ENCODE measurements at regions not wholly inside any gene's neighbourhood (a gene's known extent, or its start where the extent isn't known, plus 50 kb on each side); places are given as distances from the start of the nearest gene placed in this dataset.
"Not testable (repeated sequence)": the region's sequence is repeated elsewhere in the genome, so short reads cannot be mapped to it uniquely, and the experiment has no call there.

DNA sequence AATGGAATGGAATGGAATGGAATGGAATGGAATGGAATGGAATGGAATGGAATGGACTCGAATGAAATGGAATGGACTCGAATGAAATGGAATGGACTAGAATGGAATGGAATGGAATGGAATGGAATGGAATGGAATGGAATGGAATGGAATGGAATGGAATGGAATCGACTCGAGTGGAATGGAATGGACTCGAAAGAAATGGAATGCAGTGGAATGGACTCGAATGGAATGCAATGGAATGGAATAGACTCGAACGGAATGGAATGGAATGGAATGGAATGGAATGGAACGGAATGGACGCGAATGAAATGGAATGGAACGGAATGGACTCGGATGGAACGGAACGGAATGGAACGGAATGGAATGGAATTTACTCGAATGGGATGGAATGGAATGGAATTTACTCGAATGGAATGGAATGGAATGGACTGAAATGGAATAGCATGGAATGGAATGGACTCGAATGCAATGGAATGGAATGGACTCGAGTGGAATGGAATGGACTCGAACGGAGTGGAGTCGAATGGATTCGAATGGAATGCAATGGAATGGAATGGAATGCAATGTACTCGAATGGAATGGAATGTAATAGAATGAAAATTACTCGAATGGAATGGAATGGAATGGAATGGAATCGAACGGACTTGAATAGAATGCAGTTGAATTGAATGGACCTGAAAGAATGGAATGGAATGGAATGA is 100.1 kb upstream of the FBXO28 start:
- TF ChIP-seq, protein P1, sequence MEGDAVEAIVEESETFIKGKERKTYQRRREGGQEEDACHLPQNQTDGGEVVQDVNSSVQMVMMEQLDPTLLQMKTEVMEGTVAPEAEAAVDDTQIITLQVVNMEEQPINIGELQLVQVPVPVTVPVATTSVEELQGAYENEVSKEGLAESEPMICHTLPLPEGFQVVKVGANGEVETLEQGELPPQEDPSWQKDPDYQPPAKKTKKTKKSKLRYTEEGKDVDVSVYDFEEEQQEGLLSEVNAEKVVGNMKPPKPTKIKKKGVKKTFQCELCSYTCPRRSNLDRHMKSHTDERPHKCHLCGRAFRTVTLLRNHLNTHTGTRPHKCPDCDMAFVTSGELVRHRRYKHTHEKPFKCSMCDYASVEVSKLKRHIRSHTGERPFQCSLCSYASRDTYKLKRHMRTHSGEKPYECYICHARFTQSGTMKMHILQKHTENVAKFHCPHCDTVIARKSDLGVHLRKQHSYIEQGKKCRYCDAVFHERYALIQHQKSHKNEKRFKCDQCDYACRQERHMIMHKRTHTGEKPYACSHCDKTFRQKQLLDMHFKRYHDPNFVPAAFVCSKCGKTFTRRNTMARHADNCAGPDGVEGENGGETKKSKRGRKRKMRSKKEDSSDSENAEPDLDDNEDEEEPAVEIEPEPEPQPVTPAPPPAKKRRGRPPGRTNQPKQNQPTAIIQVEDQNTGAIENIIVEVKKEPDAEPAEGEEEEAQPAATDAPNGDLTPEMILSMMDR (IDR thresholded peaks at IDR 0.05): not testable (repeated sequence)
- not testable (repeated sequence) for TF ChIP-seq POLR2A, EP300 (IDR thresholded peaks at IDR 0.05)
